Myocyte (in vitro differentiated cells): ENCODE measurements at regions not wholly inside any gene's neighbourhood (a gene's known extent, or its start where the extent isn't known, plus 50 kb on each side); places are given as distances from the start of the nearest gene placed in this dataset.
"Not testable (repeated sequence)": the region's sequence is repeated elsewhere in the genome, so short reads cannot be mapped to it uniquely, and the experiment has no call there.

Experiments
- DNase-seq: peaks from one replicate; pipeline ENCODE4 v3.0.0-alpha.2; 2012; ENCODE audit warnings: low read depth

DNA sequence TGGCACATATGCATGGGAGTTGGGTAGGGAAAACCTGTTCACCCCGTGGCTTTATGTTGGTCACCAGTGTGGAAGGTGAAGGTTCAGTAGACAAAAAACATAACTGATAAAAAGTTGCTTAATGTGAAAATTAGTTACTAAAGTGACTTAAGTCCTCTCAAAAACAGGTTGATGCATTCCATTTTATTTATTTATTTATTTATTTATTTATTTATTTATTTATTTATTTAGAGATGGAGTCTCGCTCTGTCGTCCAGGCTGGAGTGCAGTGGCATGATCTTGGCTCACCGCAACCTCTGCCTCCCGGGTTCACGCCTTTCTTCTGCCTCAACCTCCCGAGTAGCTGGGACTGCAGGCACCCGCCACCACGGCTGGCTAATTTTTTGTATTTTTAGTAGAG is 541.0 kb downstream of the DCDC2C start:
- not testable (repeated sequence) for DNase-seq

DNA sequence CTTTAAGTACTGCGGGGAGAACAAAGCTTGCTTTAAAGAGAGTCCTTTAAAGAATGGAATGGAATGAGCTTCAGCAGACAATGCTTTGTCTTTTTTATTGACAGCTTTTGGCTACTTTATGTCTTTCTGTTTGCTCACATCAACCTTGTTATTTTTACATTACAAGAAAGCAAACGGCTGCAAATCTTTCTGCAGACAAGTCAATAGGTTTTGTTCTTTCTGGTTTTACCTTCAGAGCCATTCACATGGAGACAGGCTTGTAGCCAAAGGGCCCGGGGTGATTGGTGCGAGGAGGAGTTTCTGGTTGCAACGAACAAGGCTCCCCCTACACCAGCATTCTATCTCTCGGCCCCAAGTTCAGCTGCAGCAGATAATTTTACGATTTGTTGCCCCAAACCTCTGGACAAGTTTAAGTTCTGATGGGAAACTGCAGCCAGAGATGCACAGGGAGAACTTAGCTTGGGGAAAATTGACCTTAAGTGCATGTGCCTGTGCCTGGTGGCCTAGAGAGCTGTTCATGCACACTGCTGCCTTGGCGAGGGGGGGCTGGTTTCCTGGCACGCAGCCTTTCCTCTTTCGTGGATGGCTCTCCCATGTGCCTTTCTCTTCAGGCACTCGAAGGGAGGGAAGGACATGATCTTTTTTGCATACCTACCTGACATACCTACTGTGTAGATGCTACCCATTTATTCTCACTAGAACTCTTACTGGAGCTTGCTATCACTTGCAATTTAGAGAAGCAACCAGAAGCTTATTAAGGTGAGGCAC is 543.2 kb downstream of the DCDC2C start:
- DNase-seq = no peak

DNA sequence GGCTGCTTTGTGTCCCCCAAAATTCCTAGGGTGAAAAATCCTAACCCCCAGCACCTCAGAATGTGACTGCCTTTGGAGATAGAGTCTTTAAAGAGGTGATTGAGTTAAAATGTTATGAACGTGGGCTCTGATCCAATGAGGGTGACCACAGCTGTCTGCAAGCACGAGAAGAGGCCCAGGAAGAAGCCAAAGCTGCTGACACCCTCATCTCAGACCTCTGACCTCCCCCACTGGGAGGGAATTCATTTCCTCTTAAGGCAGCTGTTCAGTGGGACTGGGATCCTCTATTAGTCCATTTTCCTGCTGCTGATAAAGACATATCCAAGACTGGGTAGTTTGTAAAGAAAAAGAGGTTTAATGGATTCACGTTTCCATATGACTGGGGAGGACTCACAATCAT is 544.4 kb downstream of the DCDC2C start:
- DNase-seq = no peak

DNA sequence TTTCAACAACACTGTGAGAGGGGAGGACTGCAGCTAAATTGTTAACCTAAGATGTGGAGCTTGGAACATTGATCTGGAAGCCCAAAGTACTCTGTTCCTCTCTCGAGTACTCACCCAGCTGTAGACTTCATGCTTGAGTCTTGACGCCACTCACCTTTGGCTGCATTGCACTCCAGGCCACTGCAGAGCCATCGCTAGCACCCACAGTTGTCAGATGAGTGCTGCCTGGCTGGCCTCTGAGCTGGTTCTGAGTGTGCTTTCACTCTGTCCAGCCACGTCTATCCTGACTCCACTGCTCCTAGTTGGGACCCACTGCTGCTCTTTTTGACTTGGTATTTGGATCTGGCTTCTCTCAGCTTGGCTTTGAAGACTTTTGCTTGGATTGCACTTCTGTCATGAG is 552.1 kb downstream of the DCDC2C start:
- DNase-seq = no peak

DNA sequence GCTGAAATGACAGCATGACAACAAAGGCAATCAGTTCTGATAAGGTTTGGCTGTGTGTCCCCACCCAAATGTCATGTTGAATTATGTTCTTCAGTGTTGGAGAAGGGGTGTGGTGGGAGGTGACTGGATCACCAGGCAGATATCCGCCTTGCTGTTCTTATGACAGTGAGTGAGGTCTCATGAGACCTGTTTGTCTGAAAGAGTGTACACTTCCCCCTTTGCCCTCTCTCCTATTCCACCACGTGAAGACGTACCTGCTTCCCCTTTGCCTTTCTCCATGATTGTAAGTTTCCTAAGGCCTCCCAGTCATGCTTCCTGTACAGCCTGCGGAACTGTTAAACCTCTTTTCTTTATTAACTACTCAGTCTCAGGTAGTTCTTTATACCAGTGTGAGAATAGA is 553.0 kb downstream of the DCDC2C start:
- DNase-seq = no peak

DNA sequence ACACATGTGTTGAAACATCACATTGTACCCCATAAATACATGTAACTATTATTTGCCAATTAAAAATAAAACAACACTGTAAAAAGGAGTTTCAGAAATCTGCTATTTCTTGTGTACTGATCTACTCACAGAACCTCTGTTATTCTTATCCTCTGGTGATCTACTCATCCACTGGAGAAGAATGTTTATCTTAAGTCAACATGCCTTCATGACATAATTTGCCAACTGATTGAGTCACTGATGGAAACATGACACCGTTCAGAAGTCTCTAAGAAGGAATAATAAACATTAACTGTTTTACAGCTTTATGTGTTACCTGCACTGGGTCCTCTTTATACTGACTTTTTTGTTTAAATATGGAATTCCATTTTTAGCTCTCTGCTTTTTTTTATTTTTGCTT is 555.2 kb downstream of the DCDC2C start:
- no peak for DNase-seq

DNA sequence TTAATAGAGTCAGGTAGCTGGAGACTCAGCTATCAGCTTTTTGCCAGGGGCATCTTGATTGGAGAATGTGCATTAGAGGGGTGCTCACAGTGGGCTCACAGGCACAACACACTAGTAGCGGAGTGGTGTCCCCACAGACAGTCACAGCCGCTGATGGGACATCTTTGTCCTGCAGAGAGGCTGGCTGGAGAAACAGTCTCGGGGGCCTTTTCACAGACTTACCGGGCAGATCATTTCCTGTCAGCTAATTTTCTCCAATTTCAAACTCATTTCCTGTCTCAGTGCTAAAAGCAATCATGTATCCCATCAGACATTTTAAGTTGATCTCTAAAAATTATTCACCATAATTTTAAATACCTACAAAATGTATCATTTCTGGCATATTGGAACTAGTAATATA is 562.6 kb downstream of the DCDC2C start:
- DNase-seq = no peak

DNA sequence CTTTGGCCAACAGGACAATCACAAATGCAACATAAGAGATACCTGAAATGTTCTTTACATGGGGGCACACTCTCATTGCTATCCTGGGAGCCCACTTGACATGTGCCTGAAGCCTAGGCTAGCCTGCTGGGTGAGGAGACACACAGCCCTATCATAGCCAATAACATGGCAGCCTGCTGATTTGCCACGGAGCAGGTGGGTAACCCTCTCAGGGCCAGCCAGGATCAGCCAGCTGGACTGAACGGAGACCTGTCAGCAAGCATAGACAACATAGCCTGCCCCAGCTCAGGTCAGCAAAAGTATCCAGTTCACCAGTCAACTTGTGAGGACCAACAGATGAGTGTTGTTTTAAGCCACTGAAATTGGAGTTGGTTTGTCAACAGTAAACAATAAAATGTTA is 566.5 kb downstream of the DCDC2C start:
- no peak for DNase-seq

DNA sequence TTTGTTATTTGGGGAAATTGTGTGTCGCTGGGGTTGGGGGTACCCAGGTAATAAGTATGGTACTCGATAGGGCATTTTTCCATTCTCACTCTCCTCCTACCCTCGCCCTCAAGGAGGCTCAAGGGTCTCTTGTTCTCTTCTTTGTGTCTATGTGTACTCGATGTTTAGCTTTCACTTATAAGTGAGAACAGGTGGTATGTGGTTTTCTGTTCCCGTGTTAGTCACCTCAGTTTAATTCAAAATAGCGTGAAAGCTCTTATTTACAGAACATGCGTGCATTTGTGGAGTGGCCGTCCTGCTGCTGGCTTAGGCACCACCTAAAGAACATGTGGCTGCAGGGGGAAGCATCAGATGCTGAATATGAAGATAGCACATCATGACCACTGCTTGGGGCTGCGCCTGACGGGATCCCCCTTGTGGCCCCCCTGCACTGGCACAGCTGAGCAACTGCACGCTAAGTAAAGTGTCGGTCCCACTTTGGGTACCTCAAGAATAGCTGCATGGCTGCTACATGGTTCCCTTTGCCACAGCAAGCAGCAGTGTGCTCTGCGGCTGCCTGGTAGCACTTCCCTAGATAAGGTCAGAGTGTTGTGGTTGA is 569.0 kb downstream of the DCDC2C start:
- no peak for DNase-seq

DNA sequence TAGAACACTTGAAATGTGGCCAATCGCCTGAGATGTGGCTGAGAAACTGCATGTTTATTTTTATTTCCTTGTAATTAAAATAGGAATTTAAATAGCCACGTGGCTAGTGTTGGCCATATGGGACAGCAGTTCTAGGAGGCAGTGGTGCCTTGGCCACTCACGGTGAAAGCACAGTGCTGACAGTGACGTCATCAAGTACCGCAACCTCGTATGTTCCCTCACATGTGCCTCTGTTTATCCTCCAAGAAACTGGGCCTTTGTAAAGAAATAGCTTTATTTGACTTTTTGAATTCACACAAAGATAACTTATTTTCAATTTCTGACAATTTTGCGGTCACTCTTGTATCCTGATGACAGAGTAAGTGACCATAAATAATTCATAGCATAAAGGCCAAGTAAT is 575.0 kb downstream of the DCDC2C start:
- DNase-seq = no peak

DNA sequence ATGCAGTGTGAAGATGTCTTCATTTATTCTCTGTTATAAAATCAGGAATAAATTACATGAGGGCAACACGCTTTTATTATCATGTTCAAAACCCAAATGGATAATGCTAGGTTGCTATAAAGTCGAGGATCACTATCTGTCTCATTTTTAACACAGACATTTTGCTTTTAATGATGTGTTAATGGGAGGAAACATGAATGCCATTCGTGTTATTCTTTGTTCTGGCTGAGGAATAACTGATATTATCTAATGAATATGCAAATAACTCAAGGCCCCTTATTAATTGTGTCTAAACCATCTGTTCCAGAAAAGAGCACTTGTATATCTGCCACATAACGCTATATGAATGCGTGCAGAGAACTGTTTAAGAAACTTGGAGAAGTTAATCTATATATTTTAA is 576.1 kb downstream of the DCDC2C start:
- DNase-seq = no peak

DNA sequence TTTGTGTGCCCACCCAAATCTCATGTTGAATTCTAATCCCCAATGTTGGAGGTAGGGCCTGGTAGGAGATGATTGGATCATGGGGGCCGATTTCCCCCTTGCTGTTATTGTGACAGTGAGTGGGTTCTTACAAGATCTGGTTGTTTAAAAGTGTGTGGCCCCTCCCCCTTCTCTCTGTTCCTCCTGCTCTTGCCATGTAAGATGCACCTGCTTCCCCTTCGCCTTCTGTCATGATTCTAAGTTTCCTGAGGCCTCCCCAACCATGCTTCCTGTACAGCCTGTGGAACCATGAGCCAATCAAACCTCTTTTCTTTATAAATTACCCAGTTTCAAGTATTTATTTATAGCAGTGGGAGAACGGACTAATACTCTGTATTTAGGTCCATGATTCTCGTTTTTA is 588.1 kb downstream of the DCDC2C start:
- no peak for DNase-seq

DNA sequence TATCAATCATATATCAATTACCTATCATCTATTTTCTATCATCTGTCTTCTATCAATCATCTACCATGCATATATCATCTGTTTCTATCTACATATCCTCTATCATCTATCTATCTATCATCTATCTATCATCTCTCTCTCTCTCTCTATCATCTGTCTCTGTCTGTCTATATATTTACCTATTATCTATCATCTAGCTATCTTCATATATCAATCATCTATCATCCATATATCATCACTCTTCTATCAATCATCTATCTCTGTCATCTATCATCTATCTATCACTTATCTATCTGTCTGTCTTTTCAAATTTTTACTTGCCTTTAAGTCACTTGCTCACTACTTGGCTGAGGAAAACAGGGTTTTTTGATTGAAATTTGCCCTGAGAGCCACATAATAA is 592.3 kb downstream of the DCDC2C start:
- no peak for DNase-seq

DNA sequence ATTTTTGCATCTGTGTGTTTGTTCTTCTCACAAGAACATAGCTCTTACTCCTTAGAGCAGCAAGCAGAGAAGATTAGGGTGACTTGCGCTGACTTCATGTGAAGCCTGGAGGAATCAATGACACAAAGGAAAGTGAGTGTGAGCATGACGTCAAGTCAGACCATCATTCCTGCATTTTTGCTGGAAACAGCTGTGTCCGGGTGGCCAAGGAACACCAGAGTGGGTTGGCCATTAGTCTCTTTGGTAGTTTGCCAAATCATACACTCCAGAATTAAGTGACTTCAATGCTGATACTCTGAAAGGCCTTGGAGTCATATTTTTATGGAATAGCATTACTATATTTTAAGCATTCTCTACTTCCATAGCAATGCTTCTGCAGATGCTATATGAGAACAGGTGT is 597.2 kb downstream of the DCDC2C start:
- DNase-seq = no peak

DNA sequence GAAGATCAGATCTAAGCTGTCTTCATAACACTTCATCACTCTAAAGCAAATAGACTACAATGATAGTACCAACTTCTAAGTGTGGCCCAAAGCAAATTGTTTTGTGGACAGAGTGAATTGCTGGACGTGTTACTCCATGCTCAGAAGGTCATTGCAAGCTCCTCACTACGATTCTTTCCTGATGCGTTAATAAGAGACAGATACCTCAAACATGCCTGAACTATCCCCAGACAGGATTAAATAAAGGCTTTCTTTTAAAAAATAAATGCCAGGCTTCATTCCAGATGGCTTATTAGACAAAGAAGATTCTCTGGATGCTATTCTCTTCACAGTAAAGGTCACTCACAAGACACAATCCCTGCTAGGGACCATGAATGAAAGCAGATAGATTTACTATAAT is 621.2 kb downstream of the DCDC2C start:
- DNase-seq = no peak

DNA sequence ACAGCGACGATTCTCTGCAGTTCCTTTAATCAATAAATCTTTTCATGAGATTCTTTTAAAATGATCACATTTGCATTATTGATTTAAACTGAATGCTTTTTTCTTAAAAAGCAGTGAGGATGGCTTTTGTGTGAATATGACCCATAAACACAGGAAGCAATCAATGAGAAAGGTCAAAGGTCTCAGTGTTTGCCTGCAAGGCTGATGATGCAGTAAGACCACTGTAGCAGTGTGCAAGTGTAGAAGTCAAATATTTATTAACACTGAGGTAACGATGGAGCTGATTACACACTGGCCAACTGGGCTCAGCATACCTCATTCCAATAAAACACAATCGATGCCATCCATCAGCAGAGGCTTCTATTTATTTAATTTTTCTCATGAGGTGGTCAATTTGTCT is 633.5 kb downstream of the DCDC2C start:
- DNase-seq = no peak

DNA sequence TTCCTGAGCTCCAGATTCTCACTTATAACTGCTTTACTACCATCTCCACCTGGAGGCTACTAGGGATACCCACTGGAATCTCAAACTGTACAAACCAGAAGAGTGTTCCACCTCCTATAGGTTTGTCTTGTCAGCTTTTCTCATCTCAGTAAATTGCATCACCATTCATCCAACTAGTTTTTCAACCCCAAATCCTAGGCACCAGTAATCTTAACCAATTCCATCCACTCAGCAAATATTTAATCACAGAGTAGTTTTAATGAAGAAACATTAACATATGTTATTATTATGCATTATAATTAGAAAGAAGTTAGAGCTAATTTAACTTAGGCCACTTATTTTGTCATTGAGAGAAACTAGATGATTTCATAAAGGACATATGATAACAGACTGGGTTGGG is 635.0 kb downstream of the DCDC2C start:
- DNase-seq = no peak

DNA sequence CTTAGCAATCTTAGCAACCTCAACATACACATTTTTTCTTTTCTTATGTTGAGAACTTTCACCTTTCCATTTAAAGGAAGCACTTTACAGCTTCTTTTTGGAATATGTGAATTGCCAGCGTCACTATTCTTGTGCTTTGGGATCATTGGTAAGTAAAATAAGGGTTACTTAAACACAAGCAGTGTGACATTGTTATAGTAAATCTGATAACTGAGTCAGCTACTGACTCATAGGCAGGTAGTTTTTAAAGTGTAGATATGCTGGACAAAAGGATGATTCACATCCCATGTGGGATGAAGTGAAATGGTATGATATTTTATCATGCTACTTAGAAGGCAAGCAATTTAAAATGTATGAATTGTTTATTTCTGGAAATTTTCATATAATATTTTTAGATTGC is 637.2 kb downstream of the DCDC2C start:
- DNase-seq = no peak

DNA sequence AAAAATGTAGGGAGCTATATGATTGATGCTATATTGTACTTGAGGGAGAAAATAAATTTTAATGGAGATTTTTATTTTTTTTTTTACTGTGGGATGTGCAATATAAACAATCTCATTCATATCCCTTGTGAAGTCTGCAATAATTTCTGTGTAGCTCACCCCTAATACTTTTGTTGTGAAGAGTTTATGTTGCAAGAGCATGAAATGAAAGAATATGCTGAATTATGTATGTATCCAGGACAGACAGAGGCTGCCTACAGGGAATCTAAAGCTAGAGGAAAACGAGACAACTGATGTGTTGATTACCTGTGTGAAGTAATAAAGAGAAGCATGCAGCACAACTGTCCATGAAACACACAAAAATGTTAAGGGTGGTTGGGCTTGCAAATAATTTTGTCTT is 643.3 kb downstream of the DCDC2C start:
- no peak for DNase-seq

DNA sequence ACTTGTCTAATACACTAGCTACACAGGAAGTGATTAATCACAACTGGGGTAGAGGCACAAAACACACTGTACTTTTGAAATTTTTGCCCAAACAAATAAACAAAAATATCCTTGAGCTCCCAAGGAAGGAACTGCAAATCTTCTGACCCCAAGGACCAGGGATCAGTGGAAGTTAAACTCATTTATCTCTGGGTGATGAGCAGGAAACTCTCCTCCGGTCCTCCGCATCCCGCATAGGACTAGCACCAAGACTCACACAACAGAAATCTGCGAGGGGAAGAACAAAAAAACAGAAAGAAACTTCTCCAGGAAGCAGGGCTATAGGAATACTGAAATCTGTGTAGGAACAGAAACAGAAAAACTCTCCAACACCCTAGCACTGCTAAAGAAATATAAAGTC is 650.3 kb downstream of the DCDC2C start:
- no peak for DNase-seq

DNA sequence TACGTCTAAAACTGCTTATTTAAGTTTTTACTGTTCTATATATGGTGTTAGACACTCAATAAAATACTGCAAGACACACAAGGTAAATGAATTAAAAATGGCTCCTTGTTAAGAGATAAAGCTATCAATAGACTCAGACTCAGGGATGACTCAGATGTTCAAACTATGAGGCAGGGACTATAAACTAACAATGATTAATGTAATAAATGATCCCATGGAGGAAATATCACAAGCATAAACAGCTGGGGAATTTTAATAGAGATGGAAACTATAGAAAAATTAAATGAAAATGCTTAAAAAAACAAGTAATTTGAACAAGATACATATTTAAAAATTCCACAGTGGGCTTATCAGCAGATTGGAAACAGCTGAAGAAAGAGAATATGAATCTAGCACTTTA is 650.8 kb downstream of the DCDC2C start:
- no peak for DNase-seq

DNA sequence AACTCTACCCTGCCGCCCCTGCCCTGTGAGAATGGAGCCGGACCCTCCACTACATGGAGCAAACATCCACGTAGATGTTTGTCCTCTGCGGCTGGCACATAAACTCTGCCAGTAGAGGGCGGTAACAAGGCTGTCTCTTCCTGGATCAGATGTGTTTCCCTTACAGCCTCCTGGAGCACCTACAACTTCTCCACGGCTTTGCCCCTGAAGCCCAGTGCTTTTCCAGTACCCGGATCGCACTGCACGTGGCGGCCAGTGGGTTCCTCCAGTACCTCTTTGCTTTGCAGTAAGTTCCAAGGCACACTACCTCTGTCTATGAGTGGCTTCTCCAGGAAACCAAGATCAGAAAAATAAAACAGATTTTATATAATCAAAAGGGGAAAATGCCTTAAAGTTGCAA is 651.3 kb downstream of the DCDC2C start:
- DNase-seq = no peak

DNA sequence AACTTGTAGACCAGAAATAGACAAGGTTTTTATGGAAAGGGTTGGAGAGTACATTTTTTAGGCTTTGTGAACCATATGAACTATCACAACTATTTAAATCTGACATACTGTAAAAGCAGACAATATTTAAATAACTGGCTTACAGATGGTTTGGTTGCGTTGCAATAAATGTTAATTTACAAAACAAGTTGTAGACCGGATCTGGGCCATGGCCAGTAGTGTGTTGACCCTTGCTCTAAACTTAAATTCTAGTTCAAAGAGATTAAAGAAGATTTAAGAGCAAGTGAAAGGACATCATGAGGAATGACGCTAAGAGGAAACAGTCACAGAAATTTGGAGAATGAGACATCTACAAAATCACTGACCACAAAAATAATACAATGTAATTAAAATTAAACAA is 652.7 kb downstream of the DCDC2C start:
- DNase-seq = no peak

DNA sequence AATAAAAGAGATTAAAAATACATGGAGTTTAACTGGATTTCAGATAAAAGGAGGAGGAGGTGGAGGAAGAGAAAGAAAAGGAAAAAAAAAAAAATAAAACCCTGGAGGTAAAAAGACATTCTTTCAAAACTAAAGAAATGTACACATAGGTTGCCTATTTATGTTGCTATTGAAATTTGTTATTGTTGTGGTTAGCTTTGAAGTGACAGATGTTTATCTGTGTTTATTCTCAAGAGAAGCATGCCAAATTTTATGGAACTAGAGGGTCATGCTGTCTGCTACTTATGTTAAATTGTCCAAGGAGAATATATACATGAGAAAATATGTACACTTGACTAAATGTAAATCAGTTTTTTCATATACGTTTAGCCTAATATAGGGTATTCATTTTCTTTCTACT is 653.2 kb downstream of the DCDC2C start:
- DNase-seq = no peak
